HG02973 (cell line): ENCODE measurements at regions not wholly inside any gene's neighbourhood (a gene's known extent, or its start where the extent isn't known, plus 50 kb on each side); places are given as distances from the start of the nearest gene placed in this dataset.

Experiments used
- ATAC-seq: cut with Tn5 transposase; IDR thresholded peaks from one replicate; pipeline ENCODE4 v1.9.1; 2021; ENCODE audit warnings: moderate library complexity; ENCODE audit not compliant: unreplicated experiment

- ATAC-seq: no peak
Measured at GRCh38 chr12:28104903-28105864, 85.1 kb upstream of the CCDC91 start.

GRCh38 chr12:28107679-28108078, 82.6 kb upstream of the CCDC91 start:
- ATAC-seq: no peak

GRCh38 chr12:28108599-28108998, 81.7 kb upstream of the CCDC91 start:
- no peak for ATAC-seq

- no peak for ATAC-seq
Measured at GRCh38 chr12:28110329-28110728, 79.9 kb upstream of the CCDC91 start.

- ATAC-seq: no peak
Measured at GRCh38 chr12:28114488-28114887, 75.8 kb upstream of the CCDC91 start.

GRCh38 chr12:28121433-28121832, 68.8 kb upstream of the CCDC91 start:
- ATAC-seq: no peak

- ATAC-seq: no peak
Measured at GRCh38 chr12:28121899-28122655, 68.2 kb upstream of the CCDC91 start.

DNA sequence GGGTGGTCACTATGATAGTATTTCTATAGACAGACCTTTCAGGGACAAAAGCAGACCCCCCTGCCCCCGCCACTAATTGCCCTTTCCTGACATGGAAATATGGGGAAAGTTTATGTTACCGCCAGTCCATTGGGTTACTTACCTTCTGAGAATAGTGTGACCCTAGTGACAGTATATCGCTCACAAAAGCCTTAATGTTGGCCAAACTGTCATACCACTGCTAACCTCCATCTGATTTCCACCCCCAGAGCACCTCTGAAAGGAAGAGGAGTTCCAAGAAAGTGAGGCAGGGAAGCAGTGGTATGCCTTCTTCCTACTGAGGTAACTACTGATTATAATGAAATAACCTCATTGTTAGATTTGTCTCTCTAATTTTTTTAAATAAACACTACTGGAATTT, 67.5 kb upstream of the CCDC91 start:
- ATAC-seq: no peak

DNA sequence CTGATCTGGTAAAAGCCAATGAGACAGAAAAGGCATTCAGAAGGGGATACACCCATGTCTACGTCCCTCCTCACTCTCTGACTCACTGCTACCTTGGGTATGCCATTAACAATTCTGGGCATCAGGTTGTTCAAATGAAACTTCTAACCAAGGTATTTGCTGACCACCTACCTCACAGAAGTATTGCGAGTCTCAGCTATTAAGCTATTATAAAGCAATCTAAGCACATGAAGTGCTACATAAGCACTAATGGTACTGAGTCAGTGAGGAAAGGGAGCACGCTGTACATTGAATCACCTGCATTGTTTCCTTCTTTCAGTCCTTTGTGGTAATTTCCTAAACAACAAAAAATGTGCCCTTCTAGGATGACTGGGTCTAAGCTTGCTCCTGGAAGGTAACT, 62.8 kb upstream of the CCDC91 start:
- ATAC-seq: no peak

DNA sequence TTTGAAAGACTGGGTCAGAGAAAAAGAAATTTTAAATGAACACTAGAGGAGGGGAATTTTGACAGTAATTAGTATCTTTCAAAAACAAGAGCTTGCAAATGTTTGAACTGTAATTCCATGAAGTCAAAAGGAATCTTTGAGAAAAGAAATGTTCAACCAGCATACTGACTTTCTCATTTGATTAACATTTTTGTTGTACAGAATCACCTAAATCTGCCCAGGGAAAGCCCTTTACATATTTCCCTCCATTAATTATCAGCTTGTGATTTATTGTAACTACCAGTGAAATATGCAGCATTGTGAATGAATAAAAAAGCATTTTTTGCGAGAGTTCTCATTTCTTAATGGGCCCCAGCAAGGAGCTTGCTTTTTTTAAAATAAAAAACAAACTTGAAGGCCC, 61.2 kb upstream of the CCDC91 start:
- no peak for ATAC-seq

DNA sequence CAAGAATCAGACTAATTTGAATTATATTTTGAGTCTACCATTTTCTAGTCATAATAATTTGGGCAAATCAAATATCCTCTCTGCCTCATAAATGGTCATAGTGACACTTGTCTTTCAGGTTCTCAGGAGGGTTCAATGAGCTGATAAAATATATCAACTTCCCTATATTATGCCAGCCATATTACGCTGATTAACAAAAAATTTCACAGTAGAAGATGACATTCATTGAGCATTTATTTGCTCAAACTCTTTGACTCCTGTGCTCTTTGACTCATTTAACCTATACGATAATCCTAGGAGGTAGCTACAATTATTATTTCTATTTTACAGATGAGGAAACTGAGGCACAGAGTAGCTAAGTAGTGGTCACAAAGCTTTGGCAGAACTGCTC, 60.0 kb upstream of the CCDC91 start:
- no peak for ATAC-seq

DNA sequence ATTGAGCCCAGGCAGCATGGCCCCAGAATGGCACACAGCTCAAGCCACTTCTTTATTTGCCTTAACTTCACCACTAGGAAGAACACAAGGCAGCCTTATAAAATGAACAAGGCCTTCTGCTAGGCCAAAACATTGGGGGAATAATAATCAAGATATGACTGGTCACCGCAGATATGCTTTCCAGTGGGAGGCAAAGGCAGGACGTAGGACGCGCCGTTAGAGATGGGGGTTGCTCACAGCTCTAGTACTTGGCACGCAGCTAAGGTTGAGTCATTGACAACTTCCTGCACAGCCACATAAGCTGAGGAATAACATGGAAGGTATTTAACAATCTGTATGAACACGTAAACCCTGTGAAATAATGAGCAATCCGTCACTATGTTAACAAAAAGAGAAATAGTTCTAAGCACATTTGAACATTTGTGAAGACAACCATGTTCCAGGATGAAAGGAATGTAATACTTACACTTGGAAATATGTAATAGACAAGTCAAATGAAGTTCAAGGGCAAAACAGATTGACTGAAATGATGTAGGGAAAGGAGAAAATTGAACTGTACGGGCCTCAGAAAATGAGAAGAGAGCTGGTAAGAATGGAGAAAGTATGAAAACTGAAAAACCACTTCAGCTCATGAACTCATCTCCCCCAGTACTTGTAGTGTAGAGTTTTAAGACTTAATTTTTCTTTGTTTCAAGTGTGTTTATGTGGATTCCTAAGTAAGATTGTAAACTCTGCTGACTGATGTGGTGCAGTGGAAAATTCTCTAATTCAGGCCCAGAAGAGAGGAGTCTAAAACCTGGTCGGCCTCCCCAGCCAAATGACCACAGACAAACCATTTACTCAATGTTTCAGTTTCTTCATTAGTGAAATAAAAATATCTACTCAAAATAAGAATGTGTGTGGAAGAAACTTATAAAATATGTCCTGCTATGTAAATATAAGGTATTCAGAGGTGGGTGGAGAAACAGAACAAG, 59.3 kb upstream of the CCDC91 start:
- no peak for ATAC-seq

GRCh38 chr12:28132398-28132797, 57.9 kb upstream of the CCDC91 start:
- no peak for ATAC-seq

- ATAC-seq: no peak
Measured at GRCh38 chr12:28135801-28136439, 54.3 kb upstream of the CCDC91 start.

DNA sequence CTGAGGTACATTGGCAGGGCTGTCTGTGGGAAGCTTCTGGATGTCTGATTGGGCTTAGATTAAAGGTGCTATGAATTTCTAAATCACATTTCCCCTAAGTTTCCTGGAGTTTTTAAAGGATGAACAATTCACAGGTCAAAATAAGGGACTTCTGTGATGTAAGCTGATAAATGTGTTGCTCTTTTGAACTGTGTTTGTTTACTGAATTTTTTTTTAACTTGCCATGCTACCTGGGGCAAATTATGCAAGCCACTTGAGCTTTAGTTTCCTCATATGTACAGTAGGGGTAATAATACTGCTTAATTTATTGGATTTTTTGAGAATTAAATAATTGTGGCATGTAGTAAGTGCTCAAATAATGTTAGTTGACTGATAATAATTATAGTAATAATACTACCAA, 52.8 kb upstream of the CCDC91 start:
- ATAC-seq: no peak

- ATAC-seq: no peak
Measured at GRCh38 chr12:28140404-28140803, 49.9 kb upstream of the CCDC91 start.
